ENCODE measurements at regions not wholly inside any gene's neighbourhood (a gene's known extent, or its start where the extent isn't known, plus 50 kb on each side); places are given as distances from the start of the nearest gene placed in this dataset.

- Mint-ChIP-seq H3K27me3 (ENCODE audit: low read depth) (no peaks in the 10 kb centered on the region), H3K36me3 (ENCODE audit: low read depth) (no peaks in the 10 kb centered on the region), H3K4me1 (no peaks in the 10 kb centered on the region), H3K9me3 (peaks cover 5% of the 10 kb centered on the region), H3K27ac (ENCODE audit: unreplicated experiment) (no peak overlapping the region), H3K4me3 (no peak overlapping the region)
- no peak for TF ChIP-seq CTCF (conservative IDR thresholded peaks at IDR 0.05)
- DNase-seq (ENCODE audit: low read depth, low spot score) = no peak
Observed at GRCh38 chr6:48883116-48883515, 579.9 kb downstream of the MMUT start.

GRCh38 chr6:48881551-48881950 lies 581.5 kb downstream of the MMUT start:
- Mint-ChIP-seq H3K27ac (ENCODE audit: unreplicated experiment) (no peak overlapping the region), H3K27me3 (ENCODE audit: low read depth) (no peaks in the 10 kb centered on the region), H3K9me3 (peaks cover 5% of the 10 kb centered on the region), H3K4me3 (no peak overlapping the region), H3K4me1 (no peaks in the 10 kb centered on the region), H3K36me3 (ENCODE audit: low read depth) (no peaks in the 10 kb centered on the region)
- no peak for DNase-seq (ENCODE audit: low read depth, low spot score)
- TF ChIP-seq CTCF (conservative IDR thresholded peaks at IDR 0.05) = no peak

GRCh38 chr6:48869595-48869994 lies 593.5 kb downstream of the MMUT start:
- H3K4me1 Mint-ChIP-seq = no peaks in the 10 kb centered on the region
- no peaks in the 10 kb centered on the region for H3K9me3 Mint-ChIP-seq
- H3K27ac Mint-ChIP-seq (ENCODE audit: unreplicated experiment) = no peak overlapping the region
- TF ChIP-seq CTCF (conservative IDR thresholded peaks at IDR 0.05) = no peak
- DNase-seq (ENCODE audit: low read depth, low spot score) = no peak
- H3K4me3 Mint-ChIP-seq = no peak overlapping the region
- no peaks in the 10 kb centered on the region for H3K27me3 Mint-ChIP-seq (ENCODE audit: low read depth)
- H3K36me3 Mint-ChIP-seq (ENCODE audit: low read depth) = no peaks in the 10 kb centered on the region

- TF ChIP-seq CTCF (conservative IDR thresholded peaks at IDR 0.05) = no peak
- H3K36me3 Mint-ChIP-seq (ENCODE audit: low read depth) = no peaks in the 10 kb centered on the region
Observed at GRCh38 chr6:48866682-48867081, 596.4 kb downstream of the MMUT start.

GRCh38 chr6:48860175-48860574 lies 602.9 kb downstream of the MMUT start:
- Mint-ChIP-seq H3K27ac (ENCODE audit: unreplicated experiment) (no peak overlapping the region), H3K4me1 (no peaks in the 10 kb centered on the region), H3K36me3 (ENCODE audit: low read depth) (no peaks in the 10 kb centered on the region), H3K4me3 (no peak overlapping the region), H3K27me3 (ENCODE audit: low read depth) (peaks cover 5% of the 10 kb centered on the region), H3K9me3 (peaks cover 4% of the 10 kb centered on the region)
- DNase-seq (ENCODE audit: low read depth, low spot score) = no peak
- no peak for TF ChIP-seq CTCF (conservative IDR thresholded peaks at IDR 0.05)

More at GRCh38 chr6:48866682-48867081, 596.4 kb downstream of the MMUT start:
- Mint-ChIP-seq H3K27ac (ENCODE audit: unreplicated experiment) (no peak overlapping the region), H3K27me3 (ENCODE audit: low read depth) (no peaks in the 10 kb centered on the region), H3K4me3 (no peak overlapping the region), H3K9me3 (peaks cover 4% of the 10 kb centered on the region), H3K4me1 (no peaks in the 10 kb centered on the region)
- DNase-seq (ENCODE audit: low read depth, low spot score) = no peak

Data from neural crest cell (in vitro differentiated cells).